NB4 (cell line): ENCODE measurements at regions not wholly inside any gene's neighbourhood (a gene's known extent, or its start where the extent isn't known, plus 50 kb on each side); places are given as distances from the start of the nearest gene placed in this dataset.

Experiments used
- MAX ChIP-seq: IDR thresholded peaks from 2 replicates; pipeline ENCODE4 v1.6.1; 2011; ENCODE audit warnings: low read depth, low read length
- MYC ChIP-seq: IDR thresholded peaks from 2 replicates; pipeline ENCODE4 v1.6.1; 2011; ENCODE audit warnings: low read depth, low read length
- POLR2A ChIP-seq: IDR thresholded peaks from 2 replicates; pipeline ENCODE4 v1.6.1; 2011; ENCODE audit warnings: mild to moderate bottlenecking; ENCODE audit not compliant: insufficient read length; ENCODE audit errors: extremely low read depth
- TF ChIP-seq, protein P1 (sequence below): IDR thresholded peaks from one replicate; pipeline ENCODE4 v1.5.1; 2012; ENCODE audit warnings: low read depth, low read length

- TF ChIP-seq POLR2A = no peak
- TF ChIP-seq, protein P1, sequence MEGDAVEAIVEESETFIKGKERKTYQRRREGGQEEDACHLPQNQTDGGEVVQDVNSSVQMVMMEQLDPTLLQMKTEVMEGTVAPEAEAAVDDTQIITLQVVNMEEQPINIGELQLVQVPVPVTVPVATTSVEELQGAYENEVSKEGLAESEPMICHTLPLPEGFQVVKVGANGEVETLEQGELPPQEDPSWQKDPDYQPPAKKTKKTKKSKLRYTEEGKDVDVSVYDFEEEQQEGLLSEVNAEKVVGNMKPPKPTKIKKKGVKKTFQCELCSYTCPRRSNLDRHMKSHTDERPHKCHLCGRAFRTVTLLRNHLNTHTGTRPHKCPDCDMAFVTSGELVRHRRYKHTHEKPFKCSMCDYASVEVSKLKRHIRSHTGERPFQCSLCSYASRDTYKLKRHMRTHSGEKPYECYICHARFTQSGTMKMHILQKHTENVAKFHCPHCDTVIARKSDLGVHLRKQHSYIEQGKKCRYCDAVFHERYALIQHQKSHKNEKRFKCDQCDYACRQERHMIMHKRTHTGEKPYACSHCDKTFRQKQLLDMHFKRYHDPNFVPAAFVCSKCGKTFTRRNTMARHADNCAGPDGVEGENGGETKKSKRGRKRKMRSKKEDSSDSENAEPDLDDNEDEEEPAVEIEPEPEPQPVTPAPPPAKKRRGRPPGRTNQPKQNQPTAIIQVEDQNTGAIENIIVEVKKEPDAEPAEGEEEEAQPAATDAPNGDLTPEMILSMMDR = no peak
- TF ChIP-seq MAX = no peak
- TF ChIP-seq MYC = no peak
Measured at GRCh38 chr21:41032541-41032940, 135.4 kb upstream of the BACE2 start.
